A172 (cell line): ENCODE measurements at regions not wholly inside any gene's neighbourhood (a gene's known extent, or its start where the extent isn't known, plus 50 kb on each side); places are given as distances from the start of the nearest gene placed in this dataset.
"Not testable (repeated sequence)": the region's sequence is repeated elsewhere in the genome, so short reads cannot be mapped to it uniquely, and the experiment has no call there.

Source experiments
- DNase-seq: peaks from one replicate; pipeline ENCODE4 v3.0.0-alpha.2; 2015; ENCODE audit warnings: low spot score

DNA sequence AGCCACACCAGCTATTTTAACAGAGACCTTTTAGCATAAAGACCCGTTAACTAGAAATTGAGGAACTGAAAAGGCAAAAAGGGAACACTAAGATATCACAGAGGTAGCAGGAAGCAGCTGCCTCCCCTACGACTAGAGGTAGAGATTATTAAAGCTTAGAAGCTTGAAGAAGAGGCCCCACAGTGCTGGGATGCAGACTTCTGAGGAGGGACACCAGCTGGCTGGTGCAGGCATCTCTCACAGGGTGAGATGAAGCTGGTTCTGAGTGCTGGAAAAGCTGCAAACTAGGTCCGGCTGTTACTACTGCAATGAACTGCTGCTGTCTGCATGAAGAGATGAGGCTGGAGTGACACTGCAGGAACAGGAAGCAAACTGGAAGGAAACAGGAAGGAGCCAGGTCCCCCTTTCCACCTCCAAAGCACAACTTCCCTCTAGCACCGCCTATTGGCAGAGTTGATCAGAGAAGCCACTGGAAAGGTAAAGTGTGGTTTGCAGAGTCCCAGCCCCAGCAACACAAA, 61.2 kb upstream of the MRPS9 start:
- DNase-seq, result peak; percentile 31

DNA sequence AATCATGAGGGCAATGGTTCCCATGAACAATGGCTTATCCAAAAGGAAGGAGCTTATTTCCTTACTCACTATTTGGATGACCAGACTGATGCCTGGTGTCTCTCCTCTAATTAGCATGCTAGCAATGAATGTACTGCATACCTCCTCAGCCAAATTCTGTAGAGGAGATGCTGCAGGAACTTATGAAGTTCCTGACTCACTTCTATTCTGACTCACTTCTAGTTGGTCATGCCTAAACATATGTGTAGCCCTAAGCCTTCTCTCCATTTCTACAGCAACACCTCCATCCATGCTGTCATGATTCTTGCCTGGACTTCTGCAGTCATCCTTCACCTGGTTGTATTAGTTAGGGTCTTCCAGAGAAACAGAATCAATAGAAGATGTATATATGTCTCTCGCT, 59.9 kb upstream of the MRPS9 start:
- no peak for DNase-seq

DNA sequence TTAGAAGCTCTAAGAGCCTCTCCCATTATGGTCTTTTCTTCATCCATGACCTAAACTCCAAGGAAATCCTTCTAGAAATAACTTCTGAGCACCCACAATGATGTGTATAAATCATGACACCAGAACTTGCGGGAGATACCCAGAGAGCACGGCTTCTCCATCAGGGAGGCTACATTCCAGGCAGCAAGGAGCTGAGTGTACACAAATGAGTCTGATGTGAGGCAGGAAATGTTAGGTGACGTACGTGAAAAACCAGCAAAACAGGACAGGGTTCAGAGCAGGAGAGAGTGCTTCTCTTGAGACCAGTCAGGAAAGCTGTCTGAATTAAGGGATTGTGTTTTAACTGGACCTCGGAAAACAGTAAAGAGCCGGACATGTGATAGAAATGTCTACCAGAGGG, 58.1 kb upstream of the MRPS9 start:
- not testable (repeated sequence) for DNase-seq

GRCh38 chr2:104982111-104982510, 55.8 kb upstream of the MRPS9 start:
- no peak for DNase-seq
